ENCODE measurements at regions not wholly inside any gene's neighbourhood (a gene's known extent, or its start where the extent isn't known, plus 50 kb on each side); places are given as distances from the start of the nearest gene placed in this dataset.

DNA sequence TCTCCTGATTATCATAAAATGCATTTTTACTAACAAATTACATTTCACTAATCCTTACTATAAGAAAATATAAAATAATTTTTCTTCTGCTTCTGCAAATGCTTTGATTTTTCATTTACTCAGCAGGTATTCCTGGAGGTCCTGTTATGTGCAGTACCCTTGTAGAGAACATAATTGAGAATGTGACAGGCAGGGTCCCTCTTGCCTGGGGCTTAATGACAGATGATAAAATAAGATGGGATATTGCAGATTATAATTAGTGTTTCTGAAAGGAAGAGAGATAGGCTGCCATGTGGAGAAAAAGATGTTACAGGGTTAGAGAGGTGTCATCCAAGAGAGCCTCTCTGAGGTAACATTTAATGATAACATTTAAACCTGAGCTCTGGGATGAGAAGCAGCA, 128.9 kb downstream of the MAD2L1 start:
- TF ChIP-seq, protein P1, sequence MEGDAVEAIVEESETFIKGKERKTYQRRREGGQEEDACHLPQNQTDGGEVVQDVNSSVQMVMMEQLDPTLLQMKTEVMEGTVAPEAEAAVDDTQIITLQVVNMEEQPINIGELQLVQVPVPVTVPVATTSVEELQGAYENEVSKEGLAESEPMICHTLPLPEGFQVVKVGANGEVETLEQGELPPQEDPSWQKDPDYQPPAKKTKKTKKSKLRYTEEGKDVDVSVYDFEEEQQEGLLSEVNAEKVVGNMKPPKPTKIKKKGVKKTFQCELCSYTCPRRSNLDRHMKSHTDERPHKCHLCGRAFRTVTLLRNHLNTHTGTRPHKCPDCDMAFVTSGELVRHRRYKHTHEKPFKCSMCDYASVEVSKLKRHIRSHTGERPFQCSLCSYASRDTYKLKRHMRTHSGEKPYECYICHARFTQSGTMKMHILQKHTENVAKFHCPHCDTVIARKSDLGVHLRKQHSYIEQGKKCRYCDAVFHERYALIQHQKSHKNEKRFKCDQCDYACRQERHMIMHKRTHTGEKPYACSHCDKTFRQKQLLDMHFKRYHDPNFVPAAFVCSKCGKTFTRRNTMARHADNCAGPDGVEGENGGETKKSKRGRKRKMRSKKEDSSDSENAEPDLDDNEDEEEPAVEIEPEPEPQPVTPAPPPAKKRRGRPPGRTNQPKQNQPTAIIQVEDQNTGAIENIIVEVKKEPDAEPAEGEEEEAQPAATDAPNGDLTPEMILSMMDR (IDR thresholded peaks at IDR 0.05; ENCODE audit: poor library complexity, severe bottlenecking) = no peak
- TF ChIP-seq EP300 (conservative IDR thresholded peaks at IDR 0.05; ENCODE audit: poor library complexity, severe bottlenecking) = no peak
- TF ChIP-seq EZH2 (IDR thresholded peaks at IDR 0.05; ENCODE audit: borderline replicate concordance, insufficient read depth, low read length, poor library complexity, severe bottlenecking) = no peak

All from neural cell (in vitro differentiated cells).